OCI-LY1 (cell line): ENCODE measurements at regions not wholly inside any gene's neighbourhood (a gene's known extent, or its start where the extent isn't known, plus 50 kb on each side); places are given as distances from the start of the nearest gene placed in this dataset.

ENCODE experiments used
- H2AFZ ChIP-seq: fragments of 200-600 bp; sonication (generic), shearing (Covaris generic); 2 replicates; pipeline ENCODE4 v1.6.0; 2014; ENCODE audit warnings: antibody characterized with exemption, mild to moderate bottlenecking, low read length
- H3F3A ChIP-seq: fragments of 200-600 bp; sonication (generic), shearing (Covaris generic); 2 replicates; pipeline ENCODE4 v1.6.0; 2014; ENCODE audit warnings: mild to moderate bottlenecking, antibody characterized with exemption, low read length, moderate library complexity; ENCODE audit not compliant: insufficient read depth
- H3K27ac ChIP-seq: fragments of 200-600 bp; sonication (generic); 2 replicates; pipeline ENCODE4 v1.5.1; 2014; ENCODE audit warnings: low read length, mixed run types, mild to moderate bottlenecking, low read depth; ENCODE audit not compliant: poor library complexity, severe bottlenecking
- H3K27me3 ChIP-seq: fragments of 200-600 bp; sonication (generic); 2 replicates; pipeline ENCODE4 v1.6.0; 2014; ENCODE audit warnings: antibody characterized with exemption, mild to moderate bottlenecking, low read length, moderate library complexity; ENCODE audit not compliant: insufficient read depth
- H3K36me3 ChIP-seq: fragments of 200-600 bp; sonication (generic); 2 replicates; pipeline ENCODE4 v1.6.1; 2014; ENCODE audit warnings: mild to moderate bottlenecking, antibody characterized with exemption, low read length, moderate library complexity, mixed read lengths; ENCODE audit not compliant: insufficient read depth
- H3K4me1 ChIP-seq: fragments of 200-600 bp; sonication (generic); 2 replicates; pipeline ENCODE4 v1.5.1; 2014; ENCODE audit warnings: mild to moderate bottlenecking, low read length, moderate library complexity; ENCODE audit not compliant: insufficient read depth, severe bottlenecking
- H3K4me2 ChIP-seq: fragments of 200-600 bp; sonication (generic), shearing (Covaris generic); 2 replicates; pipeline ENCODE4 v1.6.1; 2014; ENCODE audit warnings: low read length
- H3K4me3 ChIP-seq: fragments of 200-600 bp; sonication (generic); 2 replicates; pipeline ENCODE4 v1.5.1; 2014; ENCODE audit warnings: low read length, low read depth, mild to moderate bottlenecking, mixed read lengths; ENCODE audit not compliant: poor library complexity, severe bottlenecking
- H3K79me2 ChIP-seq: fragments of 200-600 bp; shearing (Covaris generic); 2 replicates; pipeline ENCODE4 v1.6.1; 2016; ENCODE audit warnings: mixed run types, low read length, mixed read lengths; ENCODE audit not compliant: insufficient read depth
- H3K9ac ChIP-seq: fragments of 200-600 bp; sonication (generic), shearing (Covaris generic); 2 replicates; pipeline ENCODE4 v1.6.1; 2014; ENCODE audit warnings: mild to moderate bottlenecking, low read length, mixed read lengths
- H3K9me2 ChIP-seq: fragments of 200-600 bp; sonication (generic), shearing (Covaris generic); 2 replicates; pipeline ENCODE4 v1.6.1; 2014; ENCODE audit warnings: low read depth, mild to moderate bottlenecking, low read length, mixed read lengths
- H3K9me3 ChIP-seq: fragments of 200-600 bp; shearing (Covaris generic); 2 replicates; pipeline ENCODE4 v1.6.1; 2014; ENCODE audit warnings: low read length, mixed read lengths
- H4K20me1 ChIP-seq: fragments of 200-600 bp; sonication (generic), shearing (Covaris generic); 2 replicates; pipeline ENCODE4 v1.6.0; 2016; ENCODE audit warnings: mild to moderate bottlenecking, low read length; ENCODE audit not compliant: insufficient read depth
- EZH2 ChIP-seq: fragments of 200-600 bp; sonication (generic), shearing (Covaris generic); IDR thresholded peaks from 2 replicates; pipeline ENCODE4 v1.8.0; 2017; ENCODE audit warnings: borderline replicate concordance, mixed run types, mild to moderate bottlenecking, antibody characterized with exemption, low read length, moderate library complexity, mixed read lengths
- TF ChIP-seq, protein P1 (sequence below): fragments of 200-600 bp; sonication (generic), shearing (Covaris generic); IDR thresholded peaks from 2 replicates; pipeline ENCODE4 v1.5.1; 2017; ENCODE audit warnings: mild to moderate bottlenecking, antibody characterized with exemption, low read length, moderate library complexity, mixed read lengths

DNA sequence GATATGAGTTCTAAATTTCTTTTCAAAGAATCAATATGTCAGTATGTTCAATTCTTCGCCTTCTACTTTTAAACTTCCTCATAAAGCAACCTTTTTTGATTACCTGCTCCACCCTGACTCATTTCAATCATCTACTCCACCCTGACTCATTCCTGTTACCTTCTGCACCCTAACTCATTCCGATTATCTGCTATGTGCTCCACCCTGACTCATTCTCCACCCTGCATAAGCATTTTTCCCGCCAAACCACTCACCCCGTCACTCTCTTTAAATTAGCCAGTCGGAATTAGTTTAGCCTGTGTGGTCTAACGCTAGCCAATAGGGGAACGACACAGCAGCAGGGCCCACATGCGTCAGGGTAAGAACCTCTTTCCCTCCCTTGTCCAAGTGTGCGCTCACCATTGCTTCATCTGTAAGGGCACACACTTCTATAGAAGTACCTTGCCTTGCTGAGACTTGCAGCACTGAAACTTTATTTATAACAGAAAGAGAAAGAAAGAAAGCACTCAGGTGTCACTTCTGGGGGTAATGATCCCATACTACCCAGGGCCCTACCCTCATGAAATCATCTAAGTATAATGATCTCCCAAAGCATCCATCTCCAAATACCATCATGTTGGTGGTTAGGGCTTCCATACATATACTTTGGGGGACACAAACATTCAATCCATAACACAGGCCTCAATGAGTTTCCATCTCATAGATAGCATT is 875.2 kb downstream of the RAPGEF2 start:
- Histone ChIP-seq H2AFZ (no peak overlapping the region), H3K9me3 (no peaks in the 10 kb centered on the region), H3F3A (no peaks in the 10 kb centered on the region), H3K9ac (no peak overlapping the region), H3K4me1 (no peaks in the 10 kb centered on the region), H3K79me2 (no peaks in the 10 kb centered on the region), H3K36me3 (no peaks in the 10 kb centered on the region), H3K27ac (no peak overlapping the region), H4K20me1 (no peaks in the 10 kb centered on the region), H3K27me3 (no peaks in the 10 kb centered on the region), H3K4me2 (no peak overlapping the region), H3K9me2 (no peaks in the 10 kb centered on the region), H3K4me3 (no peak overlapping the region)
- TF ChIP-seq EZH2: no peak
- TF ChIP-seq, protein P1, sequence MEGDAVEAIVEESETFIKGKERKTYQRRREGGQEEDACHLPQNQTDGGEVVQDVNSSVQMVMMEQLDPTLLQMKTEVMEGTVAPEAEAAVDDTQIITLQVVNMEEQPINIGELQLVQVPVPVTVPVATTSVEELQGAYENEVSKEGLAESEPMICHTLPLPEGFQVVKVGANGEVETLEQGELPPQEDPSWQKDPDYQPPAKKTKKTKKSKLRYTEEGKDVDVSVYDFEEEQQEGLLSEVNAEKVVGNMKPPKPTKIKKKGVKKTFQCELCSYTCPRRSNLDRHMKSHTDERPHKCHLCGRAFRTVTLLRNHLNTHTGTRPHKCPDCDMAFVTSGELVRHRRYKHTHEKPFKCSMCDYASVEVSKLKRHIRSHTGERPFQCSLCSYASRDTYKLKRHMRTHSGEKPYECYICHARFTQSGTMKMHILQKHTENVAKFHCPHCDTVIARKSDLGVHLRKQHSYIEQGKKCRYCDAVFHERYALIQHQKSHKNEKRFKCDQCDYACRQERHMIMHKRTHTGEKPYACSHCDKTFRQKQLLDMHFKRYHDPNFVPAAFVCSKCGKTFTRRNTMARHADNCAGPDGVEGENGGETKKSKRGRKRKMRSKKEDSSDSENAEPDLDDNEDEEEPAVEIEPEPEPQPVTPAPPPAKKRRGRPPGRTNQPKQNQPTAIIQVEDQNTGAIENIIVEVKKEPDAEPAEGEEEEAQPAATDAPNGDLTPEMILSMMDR: no peak

- Histone ChIP-seq H3K27ac (no peak overlapping the region), H3K4me2 (no peak overlapping the region), H2AFZ (no peak overlapping the region), H4K20me1 (no peaks in the 10 kb centered on the region), H3K4me3 (no peak overlapping the region), H3F3A (no peaks in the 10 kb centered on the region), H3K9me3 (no peaks in the 10 kb centered on the region), H3K9me2 (no peaks in the 10 kb centered on the region), H3K79me2 (no peaks in the 10 kb centered on the region), H3K9ac (no peak overlapping the region), H3K4me1 (no peaks in the 10 kb centered on the region), H3K27me3 (no peaks in the 10 kb centered on the region), H3K36me3 (no peaks in the 10 kb centered on the region)
- TF ChIP-seq, protein P1: no peak
- TF ChIP-seq EZH2: no peak
These were observed 876.5 kb downstream of the RAPGEF2 start for GRCh38 chr4:159979351-159979750.

GRCh38 chr4:159979953-159980352 is 877.1 kb downstream of the RAPGEF2 start:
- no peak overlapping the region for H3K4me2 ChIP-seq
- H3F3A ChIP-seq: no peaks in the 10 kb centered on the region
- no peaks in the 10 kb centered on the region for H3K9me3 ChIP-seq
- TF ChIP-seq, protein P1: no peak
- no peak for TF ChIP-seq EZH2
- H3K4me1 ChIP-seq: no peaks in the 10 kb centered on the region
- no peaks in the 10 kb centered on the region for H3K79me2 ChIP-seq
- no peak overlapping the region for H3K9ac ChIP-seq
- no peaks in the 10 kb centered on the region for H3K9me2 ChIP-seq
- H4K20me1 ChIP-seq: no peaks in the 10 kb centered on the region
- no peaks in the 10 kb centered on the region for H3K36me3 ChIP-seq
- H3K27me3 ChIP-seq: no peaks in the 10 kb centered on the region
- H3K4me3 ChIP-seq: no peak overlapping the region
- H3K27ac ChIP-seq: no peak overlapping the region
- no peak overlapping the region for H2AFZ ChIP-seq
